ENCODE measurements at regions not wholly inside any gene's neighbourhood (a gene's known extent, or its start where the extent isn't known, plus 50 kb on each side); places are given as distances from the start of the nearest gene placed in this dataset.

- H3K27ac ChIP-seq (ENCODE audit: low read depth, low read length, poor library complexity, severe bottlenecking) = peak overlapping the region; percentile 17
- H3K9me3 ChIP-seq (ENCODE audit: low read depth, low read length, poor library complexity, severe bottlenecking) = no peaks in the 10 kb centered on the region
- TF ChIP-seq CTCF (conservative IDR thresholded peaks at IDR 0.05; ENCODE audit: low read depth, low read length) (peak; percentile 51; the same call in 1 of the 2 replicates), EZH2 (IDR thresholded peaks at IDR 0.05; ENCODE audit: borderline replicate concordance, low read depth, low read length, poor library complexity, severe bottlenecking) (no peak)
- peaks cover 27% of the 10 kb centered on the region for H3K4me1 ChIP-seq (ENCODE audit: insufficient read depth, low read length, poor library complexity, severe bottlenecking)
- no peaks in the 10 kb centered on the region for H3K36me3 ChIP-seq (ENCODE audit: insufficient read depth, low read length, poor library complexity, severe bottlenecking)
- H3K27me3 ChIP-seq (replicated peaks; ENCODE audit: insufficient read depth, low read depth, low read length, poor library complexity) = no peaks in the 10 kb centered on the region
- BruUV-seq (replicated peaks) = no TSS peak
- intact Hi-C loops (cut with micrococcal nuclease; ENCODE audit: unreplicated experiment) = no loop called here
- ChIA-PET CTCF (interaction anchor here (0.7 kb wide), 1 partner anchor 18 kb away, joined by 5 read pairs; no protein-coding TSS in a partner anchor), POLR2A (ENCODE audit: low non-redundant PET) (no interaction called here)
- peak; percentile 87 for DNase-seq (ENCODE audit: low spot score)
- H3K4me3 ChIP-seq (ENCODE audit: low read depth, low read length, poor library complexity, severe bottlenecking) = no peak overlapping the region
Measured at GRCh38 chr5:104573949-104574709, 1011.5 kb upstream of the NUDT12 start.

GRCh38 chr5:104569621-104570020 lies 1007.0 kb upstream of the NUDT12 start:
- Histone ChIP-seq H3K27me3 (replicated peaks; ENCODE audit: insufficient read depth, low read depth, low read length, poor library complexity) (no peaks in the 10 kb centered on the region), H3K4me3 (ENCODE audit: low read depth, low read length, poor library complexity, severe bottlenecking) (no peak overlapping the region), H3K9me3 (ENCODE audit: low read depth, low read length, poor library complexity, severe bottlenecking) (no peaks in the 10 kb centered on the region), H3K36me3 (ENCODE audit: insufficient read depth, low read length, poor library complexity, severe bottlenecking) (no peaks in the 10 kb centered on the region), H3K27ac (ENCODE audit: low read depth, low read length, poor library complexity, severe bottlenecking) (no peak overlapping the region), H3K4me1 (ENCODE audit: insufficient read depth, low read length, poor library complexity, severe bottlenecking) (peaks cover 17% of the 10 kb centered on the region)
- ChIA-PET CTCF (no interaction called here), POLR2A (ENCODE audit: low non-redundant PET) (no interaction called here)
- intact Hi-C loops (cut with micrococcal nuclease; ENCODE audit: unreplicated experiment) = no loop called here
- BruUV-seq (replicated peaks) = no TSS peak
- DNase-seq (ENCODE audit: low spot score) = no peak
- no peak for TF ChIP-seq EZH2 (IDR thresholded peaks at IDR 0.05; ENCODE audit: borderline replicate concordance, low read depth, low read length, poor library complexity, severe bottlenecking)
- TF ChIP-seq CTCF (conservative IDR thresholded peaks at IDR 0.05; ENCODE audit: low read depth, low read length) = no peak

GRCh38 chr5:104564530-104564929 lies 1001.9 kb upstream of the NUDT12 start:
- H3K36me3 ChIP-seq (ENCODE audit: insufficient read depth, low read length, poor library complexity, severe bottlenecking) = no peaks in the 10 kb centered on the region
- H3K9me3 ChIP-seq (ENCODE audit: low read depth, low read length, poor library complexity, severe bottlenecking) = no peaks in the 10 kb centered on the region
- ChIA-PET POLR2A (ENCODE audit: low non-redundant PET) (no interaction called here), CTCF (no interaction called here)
- no peak for DNase-seq (ENCODE audit: low spot score)
- TF ChIP-seq CTCF (conservative IDR thresholded peaks at IDR 0.05; ENCODE audit: low read depth, low read length) (no peak), EZH2 (IDR thresholded peaks at IDR 0.05; ENCODE audit: borderline replicate concordance, low read depth, low read length, poor library complexity, severe bottlenecking) (no peak)
- H3K27ac ChIP-seq (ENCODE audit: low read depth, low read length, poor library complexity, severe bottlenecking) = no peak overlapping the region
- H3K27me3 ChIP-seq (replicated peaks; ENCODE audit: insufficient read depth, low read depth, low read length, poor library complexity) = no peaks in the 10 kb centered on the region
- intact Hi-C loops (cut with micrococcal nuclease; ENCODE audit: unreplicated experiment) = no loop called here
- H3K4me3 ChIP-seq (ENCODE audit: low read depth, low read length, poor library complexity, severe bottlenecking) = no peak overlapping the region
- no peaks in the 10 kb centered on the region for H3K4me1 ChIP-seq (ENCODE audit: insufficient read depth, low read length, poor library complexity, severe bottlenecking)
- BruUV-seq (replicated peaks) = no TSS peak

Measured in A673 (cell line).